ENCODE measurements at regions not wholly inside any gene's neighbourhood (a gene's known extent, or its start where the extent isn't known, plus 50 kb on each side); places are given as distances from the start of the nearest gene placed in this dataset.
A peak's percentile ranks its signal among the peaks of the same experiment; 100 is the strongest.

DNA sequence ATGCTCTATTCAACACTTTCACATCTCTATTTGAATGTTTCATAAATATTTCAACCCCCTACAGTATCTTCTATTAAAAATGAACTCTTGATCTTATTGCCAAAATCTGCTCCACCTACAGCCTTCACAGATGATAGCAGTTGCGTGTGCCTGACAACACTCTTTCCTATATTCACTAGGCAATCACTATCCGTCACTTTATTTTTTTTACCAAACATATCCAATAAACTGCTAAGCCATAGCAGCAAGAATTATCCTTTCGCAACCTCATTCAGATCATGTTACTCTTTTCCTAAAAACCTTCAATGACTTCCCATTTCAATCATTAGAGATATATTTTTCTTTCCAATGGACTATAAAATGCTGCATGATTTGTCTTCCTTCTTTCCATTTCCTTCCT lies 629.8 kb upstream of the PCDH9 start:
- no peak for DNase-seq

DNA sequence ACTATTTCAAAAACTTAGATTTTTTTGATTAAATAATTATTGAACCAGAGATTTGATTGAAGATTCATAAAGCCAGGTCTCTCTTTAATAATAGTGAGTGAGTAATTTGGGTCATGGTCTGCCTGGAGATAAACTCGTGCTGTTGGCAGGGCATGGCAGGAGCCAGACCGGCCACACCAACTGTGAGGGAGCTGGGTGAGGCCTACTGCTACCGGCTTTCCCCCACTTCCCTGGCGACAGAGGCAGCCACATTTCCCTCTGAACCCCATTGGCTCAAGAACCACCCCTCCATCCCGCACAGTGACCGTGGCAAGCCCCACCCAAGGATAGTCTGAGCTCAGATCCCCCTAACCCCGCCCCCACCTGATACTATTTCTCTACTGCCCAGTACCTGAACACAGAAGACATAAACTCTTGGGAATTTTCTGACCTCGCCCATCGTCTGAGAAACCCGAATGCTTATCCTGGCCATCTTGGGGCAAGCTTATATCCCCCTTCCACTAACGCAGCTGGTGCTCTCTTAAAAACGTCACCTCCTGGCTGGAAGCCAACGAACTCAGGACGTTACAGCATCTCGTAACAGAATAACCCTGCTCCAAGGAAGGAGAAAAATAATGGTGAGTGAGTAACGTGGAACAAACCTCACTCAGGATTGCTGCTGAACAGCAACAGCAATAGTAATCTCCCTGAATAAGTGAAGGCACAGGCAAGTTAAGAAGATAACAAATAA lies 627.6 kb upstream of the PCDH9 start:
- no peak for DNase-seq

DNA sequence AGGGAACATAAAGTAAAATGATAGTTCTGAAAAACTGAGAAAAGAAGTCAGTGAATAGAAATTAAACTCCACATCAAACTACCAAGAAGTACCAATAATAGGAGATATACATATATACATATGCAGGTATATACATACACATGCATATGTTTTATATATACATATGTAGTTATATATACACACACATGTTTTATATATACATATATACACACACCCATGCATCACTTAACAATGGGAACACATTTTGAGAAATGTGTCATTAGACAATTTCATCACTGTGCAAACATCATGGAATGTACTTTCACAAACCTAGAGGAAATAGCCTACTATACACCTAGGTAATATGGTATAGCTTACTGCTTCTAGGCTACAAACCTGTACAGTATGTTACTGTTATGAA lies 626.8 kb upstream of the PCDH9 start:
- DNase-seq = no peak

DNA sequence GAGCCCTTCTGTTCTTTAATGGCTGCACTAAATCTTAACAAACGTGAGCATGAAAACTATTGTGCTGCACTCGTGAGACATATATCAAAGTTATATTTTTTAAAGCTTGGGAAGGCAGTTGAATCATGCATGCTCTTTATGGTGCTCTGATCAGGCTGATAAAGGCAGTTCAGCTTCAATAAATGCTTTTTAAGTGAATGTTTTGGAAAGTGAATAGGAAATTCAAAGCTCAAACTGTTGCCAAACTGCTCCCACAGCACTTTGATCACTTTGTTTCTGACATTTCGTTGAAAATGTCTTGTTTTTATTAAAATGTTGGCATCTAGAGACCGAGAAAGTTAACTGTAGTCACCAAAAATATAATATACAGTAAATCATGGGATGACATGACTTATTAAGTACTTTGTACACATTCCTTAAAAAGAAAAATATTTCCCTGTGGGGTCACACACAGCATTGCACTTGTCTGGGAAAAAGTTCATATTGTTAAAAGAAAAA lies 625.7 kb upstream of the PCDH9 start:
- DNase-seq = no peak

DNA sequence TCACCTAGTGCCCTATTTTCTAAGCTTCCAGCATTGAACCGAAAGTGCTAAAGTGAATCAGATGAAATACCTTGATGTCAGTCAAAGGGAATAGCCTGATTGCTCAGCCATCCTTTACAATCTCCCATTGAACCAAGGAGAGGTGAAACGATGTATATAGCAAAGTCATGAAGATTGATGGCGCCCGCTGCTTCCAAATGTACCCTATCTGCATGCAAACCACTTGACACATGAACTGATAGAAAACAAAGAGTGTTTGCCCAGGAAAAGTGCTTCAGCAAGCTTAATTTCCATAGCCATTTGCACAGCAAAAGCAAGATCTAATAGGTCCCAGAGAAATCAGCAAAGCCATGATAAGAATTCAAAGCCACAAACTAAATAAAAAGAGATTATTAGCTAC lies 624.9 kb upstream of the PCDH9 start:
- no peak for DNase-seq

DNA sequence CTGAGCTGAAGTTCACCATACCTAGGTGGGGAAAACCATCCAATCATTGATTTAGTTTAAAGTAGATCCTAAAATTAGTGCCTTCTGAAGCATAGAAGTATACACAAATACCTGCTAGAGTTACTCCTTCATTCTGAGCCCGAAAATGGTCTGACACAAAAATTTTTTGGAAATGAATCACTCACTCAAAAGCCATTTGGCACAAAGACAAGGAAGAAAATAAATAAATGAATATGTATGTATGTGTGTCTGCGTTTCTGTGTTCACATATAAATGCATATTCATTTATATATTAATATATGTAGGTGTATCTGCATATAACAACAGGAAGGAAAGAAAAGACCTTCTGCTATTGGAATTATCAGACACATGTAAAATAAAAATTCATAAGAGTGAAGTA lies 614.4 kb upstream of the PCDH9 start:
- no peak for DNase-seq

DNA sequence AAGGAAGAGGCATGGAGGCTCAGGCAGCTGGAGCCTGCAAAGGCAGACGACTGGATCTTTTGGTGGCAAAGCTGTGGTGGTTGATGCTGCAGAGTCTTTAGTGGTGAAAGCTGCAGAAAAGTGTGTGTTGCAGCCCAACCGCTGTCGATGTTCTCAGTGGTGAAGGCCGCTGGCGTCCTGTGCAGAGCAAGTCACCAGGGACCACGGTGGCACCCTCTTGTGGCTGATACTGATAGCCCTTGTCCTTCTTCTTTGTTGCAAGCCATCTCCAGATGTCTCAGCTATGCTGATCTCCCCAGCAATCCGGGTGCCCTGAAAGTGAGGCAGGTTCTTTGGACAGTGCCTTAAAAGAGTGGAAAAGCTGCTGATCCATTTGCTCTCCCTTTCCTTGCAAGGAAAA lies 610.9 kb upstream of the PCDH9 start:
- DNase-seq = no peak

DNA sequence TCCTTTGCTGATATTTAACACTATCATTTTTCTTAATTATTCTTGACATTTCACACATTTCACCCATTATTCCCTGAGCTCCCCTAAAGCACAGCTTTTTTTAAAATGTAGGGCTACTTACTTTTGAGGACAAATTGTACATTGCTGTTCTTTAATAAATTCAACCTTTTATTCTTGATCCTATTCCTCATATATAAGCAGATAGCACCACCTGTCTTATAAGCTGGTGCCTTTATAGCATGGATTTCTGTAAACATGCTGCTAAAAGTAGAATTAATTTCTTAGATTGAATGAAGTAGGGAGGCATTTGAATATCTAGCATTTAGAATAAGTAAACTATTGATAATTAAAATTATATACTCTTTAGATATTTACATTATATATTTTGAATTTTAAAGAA lies 603.4 kb upstream of the PCDH9 start:
- DNase-seq = peak; percentile 0

DNA sequence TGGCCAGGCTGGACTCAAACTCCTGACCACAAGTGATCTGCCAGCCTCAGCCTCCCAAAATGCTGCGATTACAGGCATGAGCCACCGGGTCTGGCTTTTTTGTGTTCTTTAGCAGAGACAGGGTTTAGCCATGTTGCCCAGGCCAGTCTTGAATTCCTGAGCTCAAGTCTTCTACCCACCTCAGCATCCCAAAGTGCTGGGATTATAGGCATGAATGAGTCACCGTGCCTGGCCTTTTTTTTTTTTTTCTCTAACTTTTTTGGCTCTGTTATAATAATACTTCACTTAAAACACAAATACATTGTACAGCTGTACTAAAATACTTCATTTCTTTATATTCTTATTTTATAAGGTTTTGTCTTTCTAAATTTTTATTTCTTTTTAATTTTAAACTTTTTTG lies 599.5 kb upstream of the PCDH9 start:
- DNase-seq = no peak

DNA sequence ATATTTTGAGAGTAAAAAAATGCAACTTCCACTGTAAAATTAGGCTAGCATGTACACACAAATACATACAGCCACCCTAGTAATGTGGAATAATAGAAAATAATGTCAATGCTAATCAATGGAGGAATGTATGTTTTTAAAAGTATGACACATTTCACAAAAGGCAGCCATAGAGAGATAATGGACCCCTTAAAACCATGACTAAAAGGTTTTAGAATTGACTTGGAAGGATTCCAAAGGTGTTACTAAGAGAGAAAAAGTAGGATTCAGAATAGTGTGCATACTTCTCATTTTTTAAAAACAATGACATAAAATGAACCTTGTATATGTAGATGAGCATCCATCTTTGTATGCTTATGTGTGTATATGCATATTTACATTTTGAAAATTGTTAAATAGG lies 597.9 kb upstream of the PCDH9 start:
- DNase-seq = no peak

DNA sequence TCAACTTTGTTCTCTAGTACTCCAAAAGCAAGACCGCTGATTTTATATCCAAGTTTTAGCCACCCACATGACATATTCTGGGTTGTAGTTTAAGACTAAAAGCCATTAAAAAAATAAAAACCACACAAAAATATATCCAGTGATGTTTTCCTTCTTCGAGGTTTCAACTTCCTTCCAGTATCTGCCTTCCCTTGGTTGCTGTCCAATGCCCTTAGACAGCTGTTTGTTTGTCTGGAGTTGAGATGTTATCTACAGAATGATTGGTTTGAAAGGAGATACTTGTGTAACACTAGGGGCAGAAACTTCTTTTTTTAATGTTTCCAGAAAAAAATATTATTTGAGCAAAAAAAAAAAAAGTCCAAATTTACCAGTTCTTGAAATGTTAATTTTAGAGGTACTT lies 591.5 kb upstream of the PCDH9 start:
- no peak for DNase-seq

DNA sequence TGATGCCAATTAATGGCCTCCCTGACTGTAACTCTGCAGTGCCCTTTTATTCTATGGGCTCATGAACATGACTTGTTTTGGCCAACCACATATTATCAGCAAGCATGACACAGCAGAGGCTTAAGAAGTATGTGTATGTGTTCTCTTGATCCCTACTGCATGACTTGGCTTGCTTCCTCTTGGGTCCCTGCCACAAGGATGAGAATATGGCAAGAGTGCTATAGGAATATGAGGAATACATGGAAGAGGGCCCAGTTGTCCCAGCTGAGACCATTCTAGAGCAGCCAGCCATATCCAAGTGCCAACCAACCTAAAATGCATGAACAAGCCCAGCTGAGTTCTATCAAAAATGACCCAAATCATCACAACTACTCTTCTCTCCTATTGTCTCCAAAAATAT lies 576.7 kb upstream of the PCDH9 start:
- no peak for DNase-seq

DNA sequence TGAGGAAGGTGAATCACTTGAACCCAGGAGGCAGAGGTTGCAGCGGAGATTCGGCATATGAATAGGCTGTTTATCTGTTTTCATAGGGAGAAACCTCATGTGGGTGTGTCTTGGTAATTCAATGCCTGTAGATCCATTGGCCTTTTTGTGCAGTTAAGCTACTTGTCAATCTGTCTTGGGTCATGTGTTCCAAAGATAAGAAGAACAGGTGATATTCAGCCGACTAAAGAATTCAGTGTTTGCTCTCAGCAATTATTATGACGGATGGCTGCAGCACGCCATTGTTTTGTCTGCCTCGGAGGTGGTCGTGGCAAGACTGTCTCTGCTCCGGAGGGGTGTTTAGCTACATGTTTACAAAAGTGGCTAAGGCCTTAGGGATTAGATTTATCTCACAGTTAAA lies 573.0 kb upstream of the PCDH9 start:
- no peak for DNase-seq

DNA sequence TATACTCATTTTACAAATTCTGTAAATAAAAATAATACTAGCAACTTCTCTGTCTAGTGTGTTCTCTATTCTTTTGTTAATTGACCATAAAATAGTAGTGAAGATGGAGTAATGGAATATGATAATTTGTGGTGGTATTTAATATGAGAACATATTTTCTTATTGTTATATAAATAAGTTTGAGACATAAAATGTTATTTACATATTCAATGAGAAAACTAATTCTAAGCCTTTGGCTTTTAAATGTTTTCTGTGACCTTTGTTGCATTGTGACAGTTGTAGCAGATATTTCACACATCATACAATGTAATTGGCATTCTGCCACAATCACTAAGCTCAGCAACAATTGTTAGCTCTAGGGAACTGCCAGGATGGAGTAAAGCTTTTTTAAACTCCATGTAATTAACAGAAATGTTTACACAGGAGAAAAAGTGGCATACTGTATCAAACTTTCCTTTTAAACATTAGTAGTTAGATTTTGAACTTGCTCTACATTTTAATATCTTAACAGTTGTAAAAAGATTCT lies 562.1 kb upstream of the PCDH9 start:
- DNase-seq = no peak

DNA sequence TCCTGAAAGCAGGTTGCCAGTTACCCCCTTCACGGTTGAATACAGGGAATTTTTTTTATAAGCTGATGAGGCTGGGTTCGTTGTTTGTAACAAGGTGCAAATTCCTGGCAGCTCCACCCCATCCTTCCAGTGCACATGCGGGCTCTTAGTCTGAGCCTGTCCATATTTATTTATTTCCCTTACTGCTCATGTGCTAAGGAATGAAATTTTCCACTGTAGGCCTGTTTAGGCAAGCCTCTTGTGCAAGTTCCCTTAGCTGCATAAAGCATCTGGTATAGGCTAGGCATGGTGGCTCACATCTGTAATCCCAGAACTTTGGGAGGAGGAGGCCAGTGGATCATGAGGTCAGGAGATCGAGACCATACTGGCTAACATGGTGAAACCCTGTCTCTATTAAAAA lies 560.9 kb upstream of the PCDH9 start:
- no peak for DNase-seq

DNA sequence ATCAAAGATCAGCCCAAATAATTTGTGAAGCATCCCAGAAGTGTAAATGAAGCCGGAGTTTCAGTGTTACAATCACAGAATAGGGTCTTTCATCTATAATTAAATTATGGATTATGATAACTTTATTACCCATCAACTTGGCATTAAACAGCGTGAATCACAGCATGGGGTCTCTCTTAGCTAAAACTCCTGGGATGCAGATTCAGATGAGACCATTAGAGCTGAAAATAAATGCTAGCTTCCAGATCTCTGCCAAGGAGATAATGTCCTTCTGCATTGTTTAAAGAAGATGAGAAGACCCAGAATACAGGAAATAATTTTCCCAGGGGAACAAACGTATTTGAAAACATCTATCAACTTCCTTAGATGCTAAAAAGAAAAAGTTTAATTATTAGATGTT lies 546.0 kb upstream of the PCDH9 start:
- DNase-seq = no peak

DNA sequence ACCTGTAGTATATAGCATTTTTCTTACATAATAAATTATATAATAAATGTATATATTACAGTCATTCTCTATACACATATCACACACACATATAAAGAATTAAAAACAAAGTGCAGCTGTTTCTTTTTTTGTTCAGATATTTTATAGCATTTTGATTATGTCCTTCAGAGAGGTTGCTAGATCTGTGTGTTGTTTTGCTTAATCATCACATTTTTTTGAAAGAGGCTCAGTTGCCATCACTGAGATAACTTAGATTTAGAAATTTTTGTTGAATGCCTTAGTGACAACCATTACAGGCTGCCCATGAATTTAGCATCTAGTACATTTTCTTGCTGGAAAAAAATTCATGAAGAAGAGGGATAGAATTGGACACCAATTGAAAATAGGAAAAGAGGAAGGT lies 545.2 kb upstream of the PCDH9 start:
- no peak for DNase-seq

DNA sequence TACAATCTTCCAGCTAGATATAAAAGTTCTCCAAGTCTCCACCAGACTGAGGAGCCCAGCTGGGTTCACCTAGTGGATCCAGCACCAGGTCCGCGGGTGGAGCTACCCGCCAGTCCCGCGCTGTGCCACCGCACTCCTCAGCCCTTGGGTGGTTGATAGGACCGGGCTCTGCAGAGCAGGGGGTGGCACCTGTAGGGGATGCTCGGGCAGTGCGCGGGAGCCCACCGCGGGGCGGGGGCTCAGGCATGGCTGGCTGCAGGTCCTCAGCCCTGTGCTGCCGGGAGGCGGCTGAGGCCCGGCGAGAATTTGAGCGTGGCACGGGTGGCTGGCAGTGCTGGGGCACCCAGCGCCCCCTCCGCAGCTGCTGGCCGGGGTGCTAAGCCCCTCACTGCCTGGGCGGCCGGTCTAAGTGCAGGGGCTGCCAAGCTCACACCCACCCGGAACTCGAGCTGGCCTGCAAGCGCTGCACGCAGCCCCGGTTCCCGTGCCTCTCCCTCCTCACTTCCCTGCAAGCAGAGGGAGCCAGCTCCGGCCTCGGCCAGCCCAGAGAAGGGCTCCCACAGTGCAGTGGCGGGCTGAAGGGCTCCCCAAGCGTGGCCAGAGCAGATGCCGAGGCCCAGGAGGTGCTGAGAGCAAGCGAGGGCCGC lies 542.8 kb upstream of the PCDH9 start:
- no peak for DNase-seq

DNA sequence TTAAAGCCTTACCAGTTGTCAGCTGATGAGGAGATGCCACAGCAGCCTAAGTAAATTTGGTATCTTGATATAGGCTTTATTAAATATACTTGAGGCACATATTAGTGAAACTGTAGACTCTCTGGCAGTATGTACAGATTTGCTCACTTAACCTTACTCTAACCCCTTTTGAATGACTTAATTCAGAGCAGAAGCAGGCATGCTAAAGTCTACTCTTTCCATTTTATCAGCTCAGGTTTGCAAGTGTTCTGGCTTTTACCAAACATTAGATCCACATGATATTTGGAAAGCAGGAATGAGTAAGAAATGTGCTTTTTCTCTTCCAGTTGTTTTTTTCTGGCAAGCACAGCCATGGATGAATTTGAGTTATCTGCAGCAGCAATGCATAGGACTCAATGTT lies 541.0 kb upstream of the PCDH9 start:
- DNase-seq = no peak

DNA sequence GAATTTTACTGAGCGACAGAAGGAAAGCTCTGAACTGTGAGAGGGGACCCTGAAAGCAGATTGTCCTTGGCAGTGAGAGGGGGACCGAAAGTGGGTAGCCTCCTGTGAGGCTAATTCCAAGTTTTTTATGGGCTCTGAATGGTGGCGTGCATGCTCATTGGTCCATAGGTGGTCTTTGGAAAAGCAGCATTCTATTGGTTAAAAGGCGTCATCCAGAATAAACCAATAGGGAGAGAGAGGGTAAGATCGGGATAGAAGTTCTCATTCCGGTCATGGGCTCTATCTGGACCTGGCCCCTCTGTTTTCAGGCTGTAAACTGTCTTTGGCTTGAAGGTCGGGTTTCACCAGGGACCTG lies 539.8 kb upstream of the PCDH9 start:
- no peak for DNase-seq

DNA sequence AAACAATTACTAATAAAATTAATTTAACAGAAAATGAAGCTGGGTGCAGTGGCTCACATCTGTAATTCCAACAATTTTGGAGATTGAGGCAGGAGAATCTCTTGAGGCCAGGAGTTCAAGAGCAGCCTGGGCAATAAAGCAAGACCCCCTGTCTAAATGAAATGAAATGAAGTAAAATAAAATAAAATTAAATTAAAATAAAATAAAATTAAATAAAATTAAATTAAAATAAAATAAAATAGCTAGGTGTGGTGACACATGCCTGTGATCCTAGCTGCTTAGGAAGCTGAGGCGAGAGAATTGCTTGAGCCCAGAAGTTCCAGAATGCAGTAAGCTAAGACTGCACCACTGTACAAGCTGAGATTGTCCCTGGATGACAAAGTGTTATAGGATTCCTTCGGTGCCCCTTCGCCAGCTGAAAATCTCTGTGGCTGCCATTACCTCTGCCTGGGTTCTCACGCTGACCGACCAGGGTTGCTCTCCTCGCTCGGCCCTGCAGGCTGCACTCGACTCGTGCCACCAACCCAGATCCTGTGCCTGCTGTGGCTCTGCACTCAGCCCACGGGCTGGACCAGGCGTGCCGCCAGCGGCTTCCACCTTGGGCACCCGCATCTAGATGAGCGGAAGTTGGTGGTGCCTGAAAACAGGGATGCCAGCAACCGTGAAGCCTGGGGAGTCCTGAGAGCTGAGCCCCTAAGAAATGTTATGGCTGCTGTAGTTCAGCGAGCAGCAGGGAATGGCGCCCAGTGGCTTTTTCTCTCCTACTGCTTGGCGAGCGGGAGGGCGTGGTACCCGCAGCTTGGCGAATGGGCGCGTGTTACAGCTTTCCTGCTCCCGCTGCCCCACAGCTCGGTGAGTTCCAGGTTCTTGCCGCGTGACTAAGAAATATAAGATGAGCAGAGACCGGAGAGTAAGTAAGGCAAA lies 539.2 kb upstream of the PCDH9 start:
- DNase-seq = no peak

DNA sequence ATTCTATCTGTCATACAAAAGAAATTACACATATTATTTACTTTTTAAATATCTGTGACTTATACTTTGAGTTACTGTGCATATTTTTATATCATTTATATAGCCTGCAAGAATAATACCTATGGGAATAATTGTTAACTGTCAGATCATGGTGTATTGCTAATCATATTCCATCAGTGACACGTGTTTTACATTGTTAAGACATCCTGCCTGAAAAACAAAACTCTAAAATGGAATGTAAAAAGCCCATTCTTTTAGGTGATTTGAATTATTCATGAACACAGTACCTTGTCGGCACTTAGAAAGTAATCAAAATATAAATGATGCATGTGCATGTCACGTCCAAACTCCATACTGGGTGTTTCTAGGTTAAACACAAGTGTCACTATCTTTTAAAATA lies 533.8 kb upstream of the PCDH9 start:
- no peak for DNase-seq

DNA sequence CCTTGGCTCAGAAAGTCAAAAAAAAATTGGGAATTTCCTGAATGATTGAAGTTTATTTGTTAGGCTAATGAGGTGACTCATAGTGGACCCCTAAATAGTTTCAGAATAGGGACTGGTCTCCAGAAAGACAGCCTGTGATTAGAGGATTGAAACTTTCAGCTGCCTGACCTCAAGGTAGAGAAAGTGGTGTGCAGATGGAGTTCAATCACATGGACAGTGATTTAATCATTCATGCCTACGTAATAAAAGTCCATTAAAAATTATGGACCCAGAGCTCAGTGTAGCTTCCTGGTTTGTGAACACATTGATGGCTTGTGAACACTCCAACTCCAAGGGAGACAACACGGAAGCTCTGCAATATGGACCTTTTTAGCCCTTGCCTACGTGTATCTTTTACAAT lies 533.2 kb upstream of the PCDH9 start:
- no peak for DNase-seq

DNA sequence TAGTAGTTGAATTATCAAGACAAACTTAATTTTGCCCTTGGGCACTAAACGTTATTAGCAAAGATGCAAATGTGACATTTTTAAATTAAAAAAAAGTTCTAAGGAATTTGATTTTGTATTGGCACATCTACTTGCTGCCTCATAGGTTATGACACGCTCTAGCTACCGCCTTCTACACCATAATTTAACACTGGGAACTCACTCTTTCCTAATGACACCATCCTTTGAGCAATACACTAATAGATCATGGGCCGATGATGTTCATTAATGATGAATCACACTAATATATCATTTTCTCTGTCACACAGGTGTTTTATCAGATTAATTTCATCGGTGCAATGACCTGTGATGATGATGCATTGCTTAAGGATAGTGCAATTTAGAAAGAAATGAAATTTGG lies 528.8 kb upstream of the PCDH9 start:
- DNase-seq = no peak
